LNCAP (cell line): ENCODE measurements at regions not wholly inside any gene's neighbourhood (a gene's known extent, or its start where the extent isn't known, plus 50 kb on each side); places are given as distances from the start of the nearest gene placed in this dataset.

Source experiments
- TF ChIP-seq, protein P1 (sequence below): fragments of 450-650 bp; IDR thresholded peaks from 2 replicates; pipeline ENCODE4 v1.5.1; 2017; ENCODE audit warnings: mild to moderate bottlenecking

DNA sequence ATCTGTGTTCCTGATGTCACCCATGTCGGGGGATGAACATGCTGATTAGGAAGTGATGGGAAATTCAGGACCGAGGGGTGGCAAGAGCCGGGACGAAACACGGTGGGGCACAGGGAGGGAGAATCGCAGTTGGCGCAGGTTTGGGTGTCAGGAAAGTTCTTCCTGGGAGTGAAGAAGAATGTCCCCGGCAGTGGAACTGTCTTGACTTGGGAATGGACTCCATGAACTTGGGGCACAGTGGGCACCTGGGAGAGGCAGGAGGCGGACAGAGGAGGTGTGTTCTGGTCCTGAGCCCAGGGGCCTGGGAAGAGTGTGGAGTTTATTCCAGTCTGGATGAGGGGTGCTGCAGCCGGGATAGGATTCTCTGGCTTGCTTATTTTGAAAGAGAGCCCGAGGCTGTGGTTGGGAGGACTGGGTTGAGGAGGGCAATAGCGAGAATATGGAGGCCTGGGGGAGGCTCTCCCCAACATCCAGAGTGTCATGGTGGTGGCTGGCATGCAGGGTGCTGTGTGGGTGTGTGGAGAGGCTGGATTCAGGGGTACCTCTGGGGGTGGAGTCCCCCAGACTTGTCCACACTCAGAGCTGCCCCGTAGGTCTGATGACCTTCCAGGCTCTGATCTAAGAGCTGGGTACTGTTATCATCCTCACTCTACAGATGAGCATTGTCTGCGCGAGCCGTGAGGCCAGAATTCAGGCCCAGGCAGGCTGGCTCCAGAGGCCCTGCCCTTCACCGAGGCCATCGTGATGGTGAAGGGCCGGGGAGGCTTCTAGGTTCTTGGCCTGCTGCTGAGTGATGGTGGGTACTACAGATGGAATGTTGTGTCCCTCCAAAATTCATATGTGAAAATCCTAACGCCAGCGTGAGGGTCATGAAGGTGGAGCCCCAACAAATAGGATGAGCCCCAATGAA lies 274.5 kb upstream of the C1orf174 start:
- TF ChIP-seq, protein P1, sequence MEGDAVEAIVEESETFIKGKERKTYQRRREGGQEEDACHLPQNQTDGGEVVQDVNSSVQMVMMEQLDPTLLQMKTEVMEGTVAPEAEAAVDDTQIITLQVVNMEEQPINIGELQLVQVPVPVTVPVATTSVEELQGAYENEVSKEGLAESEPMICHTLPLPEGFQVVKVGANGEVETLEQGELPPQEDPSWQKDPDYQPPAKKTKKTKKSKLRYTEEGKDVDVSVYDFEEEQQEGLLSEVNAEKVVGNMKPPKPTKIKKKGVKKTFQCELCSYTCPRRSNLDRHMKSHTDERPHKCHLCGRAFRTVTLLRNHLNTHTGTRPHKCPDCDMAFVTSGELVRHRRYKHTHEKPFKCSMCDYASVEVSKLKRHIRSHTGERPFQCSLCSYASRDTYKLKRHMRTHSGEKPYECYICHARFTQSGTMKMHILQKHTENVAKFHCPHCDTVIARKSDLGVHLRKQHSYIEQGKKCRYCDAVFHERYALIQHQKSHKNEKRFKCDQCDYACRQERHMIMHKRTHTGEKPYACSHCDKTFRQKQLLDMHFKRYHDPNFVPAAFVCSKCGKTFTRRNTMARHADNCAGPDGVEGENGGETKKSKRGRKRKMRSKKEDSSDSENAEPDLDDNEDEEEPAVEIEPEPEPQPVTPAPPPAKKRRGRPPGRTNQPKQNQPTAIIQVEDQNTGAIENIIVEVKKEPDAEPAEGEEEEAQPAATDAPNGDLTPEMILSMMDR: no peak

DNA sequence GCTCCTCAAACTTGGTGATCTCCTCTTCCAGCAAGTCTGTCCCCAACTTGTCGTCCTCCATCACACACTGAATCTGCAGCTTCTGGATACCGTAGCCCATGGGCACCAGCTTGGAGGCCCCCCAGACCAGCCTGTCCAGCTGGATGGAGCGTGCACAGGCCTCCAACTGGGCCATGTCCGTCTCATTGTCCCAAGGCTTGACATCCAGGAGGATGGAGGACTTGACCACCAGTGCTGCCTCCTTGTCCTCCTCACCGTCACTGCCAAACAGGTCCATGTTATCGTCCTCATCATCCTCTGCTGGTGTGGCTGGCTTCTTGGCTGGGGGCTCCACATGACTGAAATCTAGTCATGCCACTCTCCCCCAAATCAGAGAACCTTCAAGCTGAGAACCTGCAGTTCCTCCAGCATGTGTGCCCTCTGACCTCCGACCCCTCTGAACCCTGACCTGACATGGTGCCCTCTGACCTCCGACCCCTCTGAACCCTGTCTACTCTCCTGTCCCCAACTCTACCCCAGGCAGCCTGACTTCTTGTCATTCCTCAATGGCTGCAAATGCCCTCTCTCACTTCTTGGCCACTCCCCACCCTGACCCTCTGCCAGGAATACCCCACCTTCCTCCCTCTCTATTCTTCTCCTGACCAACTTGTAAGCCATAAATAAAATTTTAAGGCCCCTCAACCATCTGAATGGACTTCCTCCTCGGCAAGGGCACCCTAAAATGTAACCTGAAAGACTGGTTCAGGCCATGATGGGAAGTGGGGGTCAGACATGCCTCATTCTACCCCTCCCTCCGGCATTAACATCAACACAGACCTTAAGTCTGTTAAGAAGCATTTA lies 275.7 kb upstream of the C1orf174 start:
- TF ChIP-seq, protein P1: no peak

DNA sequence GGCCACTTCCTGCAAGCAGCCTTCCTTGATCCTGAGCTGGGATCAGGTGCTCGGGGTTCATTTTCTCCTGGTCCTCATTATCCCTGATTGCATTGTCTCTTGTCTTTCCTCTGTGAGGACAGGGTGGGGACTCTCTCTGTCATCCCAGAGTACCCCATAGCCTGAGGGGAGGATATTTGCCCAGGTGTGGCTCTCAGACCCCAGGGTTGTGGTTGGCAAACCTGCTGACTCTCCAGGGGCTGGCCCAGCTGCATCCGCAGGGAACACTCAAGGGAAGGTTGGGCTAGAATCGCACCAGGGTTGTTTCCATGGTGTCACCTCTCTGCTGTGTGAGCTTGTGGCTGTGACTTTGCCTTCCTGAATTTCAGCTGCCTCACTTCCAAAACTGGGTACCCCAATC lies 276.8 kb upstream of the C1orf174 start:
- TF ChIP-seq, protein P1: no peak

DNA sequence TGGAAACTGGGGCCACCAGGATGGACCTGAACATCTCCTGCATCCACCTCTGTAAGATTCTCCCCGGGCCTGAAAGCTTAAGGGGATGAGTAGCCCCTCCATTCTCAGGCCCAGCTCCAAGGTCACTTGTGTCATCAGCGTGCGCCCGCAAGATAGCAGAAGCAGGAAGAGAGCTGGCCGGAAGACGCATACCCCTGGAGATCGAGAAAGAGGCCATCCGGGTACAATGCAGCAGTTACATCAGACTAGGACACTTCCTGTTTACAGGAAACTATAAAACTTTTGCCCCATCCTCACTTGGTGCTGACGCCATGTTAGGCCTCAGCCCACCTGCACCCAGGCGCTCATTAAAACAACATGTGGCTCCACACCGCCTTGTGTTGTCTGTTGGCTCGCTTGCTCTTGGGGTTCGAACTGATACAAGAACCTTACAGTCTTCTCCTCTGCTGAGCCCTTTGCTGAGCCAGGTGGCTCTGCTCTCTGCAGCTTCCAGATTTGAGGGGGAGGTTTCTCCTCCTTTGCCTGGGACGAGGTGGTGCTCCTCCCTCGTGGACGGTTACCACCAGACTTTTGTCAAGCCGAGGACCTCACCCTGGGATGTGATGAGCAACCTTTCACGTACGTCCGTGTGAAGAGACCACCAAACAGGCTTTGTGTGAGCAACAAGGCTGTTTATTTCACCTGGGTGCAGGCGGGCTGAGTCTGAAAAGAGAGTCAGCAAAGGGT lies 277.5 kb upstream of the C1orf174 start:
- TF ChIP-seq, protein P1: no peak

DNA sequence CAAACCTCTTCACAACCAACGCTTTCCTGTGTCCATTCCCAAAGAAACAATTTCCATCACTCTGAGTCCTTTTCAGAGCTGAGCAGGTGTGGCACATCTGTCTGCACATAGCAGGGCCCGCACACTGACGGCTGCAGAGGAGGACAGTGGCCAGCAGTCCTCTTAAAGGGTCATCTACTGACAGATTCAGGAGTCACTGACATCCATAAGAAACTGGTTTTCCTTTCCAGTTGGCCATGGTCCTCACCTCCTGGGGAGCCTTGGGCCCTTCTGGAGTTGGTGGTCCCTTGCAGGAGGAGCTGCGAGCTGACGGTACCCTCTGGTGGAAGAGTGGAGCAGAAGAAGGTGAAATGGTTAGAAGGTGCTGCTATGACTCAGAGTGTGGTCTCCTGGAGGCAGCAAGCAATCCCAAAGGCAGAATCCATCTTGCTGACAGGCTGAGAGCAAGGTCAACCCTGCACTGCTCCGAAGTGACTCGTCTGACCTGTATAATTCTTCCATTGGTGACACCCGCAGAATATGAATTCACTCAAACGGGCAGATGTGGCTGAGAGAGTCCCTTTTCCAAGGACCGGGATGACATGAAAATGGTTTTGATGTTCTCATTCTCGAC lies 278.5 kb upstream of the C1orf174 start:
- TF ChIP-seq, protein P1: no peak

DNA sequence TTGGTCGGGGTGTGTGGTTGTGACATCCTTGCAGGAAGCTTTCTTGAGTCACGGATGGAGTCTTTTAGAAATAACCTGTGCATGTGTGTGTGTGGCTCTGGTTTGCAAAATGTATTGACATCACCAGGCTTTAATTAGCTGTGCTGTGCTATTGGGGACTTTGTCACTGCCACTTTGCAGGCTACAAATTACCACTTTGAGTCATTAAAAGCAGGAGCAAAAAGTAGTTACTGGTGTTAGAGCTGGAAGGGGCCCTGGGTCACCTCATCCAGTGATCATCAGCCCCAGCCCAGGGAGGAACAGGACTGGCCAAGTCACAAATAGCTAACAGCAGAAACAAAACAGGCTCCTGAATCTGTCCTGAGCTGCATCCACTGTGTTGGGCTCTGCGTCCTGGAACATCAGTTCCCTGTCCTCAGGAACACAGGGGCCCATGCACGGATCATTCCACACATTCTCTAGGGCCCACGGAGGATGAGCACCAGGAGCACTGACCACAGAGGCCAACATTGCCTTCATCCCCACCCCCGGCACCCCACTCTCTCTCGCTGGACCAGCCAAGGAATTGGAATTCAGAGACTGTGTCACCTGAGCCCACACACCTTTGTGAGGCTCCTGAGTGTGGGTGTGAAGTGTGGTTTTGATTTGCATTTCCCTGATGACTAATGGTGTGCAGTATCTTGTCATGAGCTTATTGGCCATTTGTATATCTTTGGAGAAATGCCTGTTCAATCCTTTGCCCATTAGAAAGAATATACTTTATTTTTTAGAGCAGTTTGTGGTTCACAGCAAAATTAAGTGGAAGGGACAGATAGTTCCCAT lies 280.1 kb upstream of the C1orf174 start:
- TF ChIP-seq, protein P1: no peak
